SIG-M5 treated with dmso at 0.1 percent for 504 hours (cell line): ENCODE measurements at regions not wholly inside any gene's neighbourhood (a gene's known extent, or its start where the extent isn't known, plus 50 kb on each side); places are given as distances from the start of the nearest gene placed in this dataset.
A peak's percentile ranks its signal among the peaks of the same experiment; 100 is the strongest.

Source experiments
- DNase-seq: peaks from one replicate; lab custom pipeline; 2025; ENCODE audit not compliant: unreplicated experiment; lab: John Stamatoyannopoulos, UW

GRCh38 chr15:69574506-69574905 lies 121.9 kb downstream of the RPLP1 start:
- DNase-seq = no peak

- no peak for DNase-seq
Observed at GRCh38 chr15:69575387-69575786, 122.8 kb downstream of the RPLP1 start.

DNA sequence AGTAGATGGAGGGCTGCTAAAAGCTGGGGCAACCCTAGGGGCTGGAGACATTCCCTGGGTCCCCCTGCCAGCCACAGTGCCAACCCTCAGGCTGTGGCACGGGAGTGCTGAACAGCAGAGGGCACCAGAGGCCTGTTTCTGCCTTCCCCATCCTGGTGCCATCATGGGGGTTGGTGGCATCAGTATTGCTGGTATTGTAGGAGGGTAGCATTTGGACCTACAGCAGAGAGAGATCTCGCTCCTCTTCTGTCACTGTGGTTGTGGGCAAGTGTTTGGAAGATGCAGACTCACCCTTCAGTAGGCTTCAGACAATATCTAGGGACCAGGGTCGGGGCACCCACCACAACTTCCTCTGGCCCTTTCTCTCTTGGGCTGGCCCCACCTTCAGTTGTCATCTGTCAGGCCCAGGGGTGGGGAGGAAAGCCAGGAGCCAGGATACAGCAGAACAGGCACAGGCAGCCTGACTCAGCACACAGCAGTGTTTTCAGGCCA lies 123.5 kb downstream of the RPLP1 start:
- DNase-seq = peak; percentile 27

DNA sequence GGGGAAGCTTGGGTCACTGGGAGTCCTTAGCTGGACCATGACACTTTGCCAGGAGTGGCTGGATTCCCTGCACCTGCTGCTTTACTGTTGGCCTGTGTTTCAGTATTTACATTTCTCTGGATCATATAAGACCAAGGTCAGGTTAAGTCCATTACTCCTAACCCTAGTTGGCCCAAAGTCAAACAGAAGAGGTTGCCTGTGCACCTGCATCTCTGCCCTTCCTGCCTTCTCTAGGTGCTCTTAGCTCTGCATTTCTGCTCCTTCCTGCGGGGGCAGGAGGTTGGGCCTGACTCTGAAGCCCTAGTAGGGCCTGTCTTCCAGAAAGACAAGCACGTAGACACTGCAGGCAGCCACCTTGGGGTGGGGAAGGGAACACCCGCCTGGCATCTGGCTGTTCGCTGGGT lies 124.3 kb downstream of the RPLP1 start:
- DNase-seq = peak; percentile 12

DNA sequence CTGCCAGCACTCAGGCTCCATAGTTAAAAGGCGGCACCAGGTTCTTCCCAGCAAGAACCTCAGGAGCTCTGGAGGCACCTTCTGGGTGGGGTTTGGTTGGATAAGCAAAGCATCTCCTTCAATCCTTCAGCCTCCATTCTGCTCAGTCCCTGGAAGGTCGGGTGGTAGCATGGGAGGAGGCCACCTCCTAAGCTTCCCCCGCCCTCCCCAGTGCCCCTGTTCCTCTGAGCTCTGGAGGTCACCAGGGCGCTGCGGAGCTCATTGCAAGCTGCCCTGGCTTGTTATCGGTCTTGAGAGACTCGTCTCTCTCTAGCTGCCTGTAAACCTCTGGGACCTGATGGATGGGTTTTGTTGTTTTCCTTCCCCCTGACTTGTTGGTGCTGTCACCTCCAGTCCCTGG lies 124.8 kb downstream of the RPLP1 start:
- no peak for DNase-seq

- no peak for DNase-seq
Observed at GRCh38 chr15:69578252-69578651, 125.6 kb downstream of the RPLP1 start.

GRCh38 chr15:69578787-69579583 lies 126.4 kb downstream of the RPLP1 start:
- DNase-seq = no peak

GRCh38 chr15:69579950-69580618 lies 127.5 kb downstream of the RPLP1 start:
- DNase-seq = no peak

DNA sequence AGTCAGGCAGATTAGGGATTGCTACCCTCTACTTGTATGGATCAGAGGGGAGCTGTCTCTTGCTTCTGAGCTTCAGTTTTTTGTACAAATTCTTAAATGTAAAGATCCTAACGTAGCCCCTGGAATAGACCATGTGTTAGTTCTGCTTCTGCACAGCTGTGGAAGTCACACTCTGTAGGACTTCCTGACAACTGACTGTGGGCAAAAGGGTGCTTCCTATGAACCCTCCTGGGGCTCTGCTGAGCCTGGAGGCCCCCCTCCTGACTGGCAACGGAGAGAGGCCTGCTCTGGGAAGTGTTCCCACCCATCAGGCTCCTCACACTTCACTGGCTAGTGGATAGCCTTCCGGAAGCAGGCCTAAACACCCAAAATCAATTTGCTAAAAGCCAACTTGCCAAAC lies 131.0 kb downstream of the RPLP1 start:
- peak; percentile 18 for DNase-seq

- no peak for DNase-seq
Observed at GRCh38 chr15:69585937-69586336, 133.3 kb downstream of the RPLP1 start.

GRCh38 chr15:69586721-69587120 lies 134.1 kb downstream of the RPLP1 start:
- DNase-seq = no peak

GRCh38 chr15:69587723-69588426 lies 135.3 kb downstream of the RPLP1 start:
- no peak for DNase-seq

DNA sequence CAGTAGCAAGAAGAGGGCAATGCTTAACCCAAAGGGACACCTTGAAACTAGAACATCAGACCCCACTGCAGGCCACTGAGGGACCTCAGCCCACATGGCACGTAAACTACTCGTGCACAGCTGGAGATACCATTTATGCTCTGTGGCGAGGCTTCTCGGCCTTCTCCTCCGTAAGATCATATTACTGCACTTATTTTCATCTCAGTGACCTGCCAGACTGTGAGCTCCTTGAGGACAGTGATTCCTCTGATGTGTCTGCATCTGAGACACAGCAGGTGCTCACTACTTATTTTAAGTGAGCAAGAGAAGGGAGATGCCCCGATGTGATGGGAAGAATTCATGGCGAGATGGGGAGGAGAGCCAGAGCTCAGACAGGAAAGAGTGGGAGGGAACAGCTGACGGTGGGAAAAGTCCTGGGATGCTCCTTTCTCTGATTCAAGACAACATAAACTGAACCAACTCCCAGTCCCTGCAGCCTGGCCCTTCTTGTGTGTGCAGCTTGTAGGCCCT lies 137.6 kb downstream of the RPLP1 start:
- DNase-seq = no peak

- no peak for DNase-seq
Observed at GRCh38 chr15:69590932-69591524, 138.4 kb downstream of the RPLP1 start.

DNA sequence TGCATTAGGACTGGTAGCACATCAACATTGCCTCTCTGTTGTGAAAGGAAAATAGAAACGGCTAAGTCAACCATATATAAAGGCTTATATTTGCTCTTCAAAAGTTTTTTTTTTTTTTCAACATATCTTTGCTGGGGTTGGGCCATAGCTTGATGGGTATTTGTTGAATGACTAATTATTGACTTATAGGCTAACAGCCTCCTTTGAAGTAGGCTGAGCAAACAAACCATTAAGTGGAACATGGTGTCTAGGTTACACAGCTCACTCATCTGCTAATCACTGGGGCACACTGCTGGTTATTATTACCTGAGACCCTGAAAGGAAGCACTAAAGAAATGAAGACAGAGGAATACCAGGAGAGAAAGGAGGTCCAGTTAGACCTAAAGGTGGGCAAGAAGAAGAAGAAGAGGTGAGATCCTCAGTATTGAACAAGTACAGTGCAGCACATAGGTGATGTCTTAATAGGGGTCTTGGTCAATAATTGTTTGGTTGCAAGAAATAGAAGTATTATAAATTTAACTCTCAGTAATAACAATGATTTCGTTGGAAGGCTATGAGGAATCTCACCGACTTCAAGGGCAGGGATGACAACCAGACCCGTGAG lies 139.4 kb downstream of the RPLP1 start:
- peak; percentile 22 for DNase-seq

- no peak for DNase-seq
Observed at GRCh38 chr15:69592954-69593353, 140.3 kb downstream of the RPLP1 start.

- DNase-seq = no peak
Observed at GRCh38 chr15:69593488-69593887, 140.9 kb downstream of the RPLP1 start.

GRCh38 chr15:69593981-69594966 lies 141.7 kb downstream of the RPLP1 start:
- DNase-seq = peak; percentile 81

- DNase-seq = no peak
Observed at GRCh38 chr15:69595009-69595791, 142.6 kb downstream of the RPLP1 start.
